HEK293 (cell line): ENCODE measurements at regions not wholly inside any gene's neighbourhood (a gene's known extent, or its start where the extent isn't known, plus 50 kb on each side); places are given as distances from the start of the nearest gene placed in this dataset.

ENCODE experiments used
- EGR2 ChIP-seq: fragments of 450-650 bp; formaldehyde crosslinking; IDR thresholded peaks from 2 replicates; pipeline ENCODE4 v1.5.1; 2016; ENCODE audit warnings: low read depth, missing biosample characterization, missing genetic modification characterization
- GLIS1 ChIP-seq: fragments of 450-650 bp; formaldehyde crosslinking; IDR thresholded peaks from 2 replicates; pipeline ENCODE4 v1.5.1; 2016; ENCODE audit warnings: missing biosample characterization, missing genetic modification characterization
- GLIS2 ChIP-seq: fragments of 450-650 bp; formaldehyde crosslinking; IDR thresholded peaks from 2 replicates; pipeline ENCODE4 v1.5.1; 2016; ENCODE audit warnings: missing biosample characterization, missing genetic modification characterization
- IKZF3 ChIP-seq: fragments of 450-650 bp; IDR thresholded peaks from 2 replicates; pipeline ENCODE4 v1.5.0; 2018; ENCODE audit warnings: missing biosample characterization, mild to moderate bottlenecking, missing genetic modification characterization, moderate library complexity
- OVOL3 ChIP-seq: fragments of 450-650 bp; formaldehyde crosslinking; IDR thresholded peaks from 2 replicates; pipeline ENCODE4 v1.5.1; 2016; ENCODE audit warnings: missing biosample characterization, missing genetic modification characterization
- PRDM1 ChIP-seq: fragments of 450-650 bp; formaldehyde crosslinking; IDR thresholded peaks from 2 replicates; pipeline ENCODE4; 2016; ENCODE audit warnings: missing biosample characterization, missing genetic modification characterization
- PRDM4 ChIP-seq: fragments of 450-650 bp; formaldehyde crosslinking; IDR thresholded peaks from 2 replicates; pipeline ENCODE4 v1.5.1; 2017; ENCODE audit warnings: missing biosample characterization, missing genetic modification characterization
- PRDM6 ChIP-seq: fragments of 450-650 bp; formaldehyde crosslinking; IDR thresholded peaks from 2 replicates; pipeline ENCODE4 v1.5.1; 2017; ENCODE audit warnings: missing biosample characterization, missing genetic modification characterization
- REST ChIP-seq: fragments of 450-650 bp; formaldehyde crosslinking; IDR thresholded peaks from 2 replicates; pipeline ENCODE4 v1.5.1; 2016; ENCODE audit warnings: missing biosample characterization, missing genetic modification characterization
- SALL2 ChIP-seq: fragments of 450-650 bp; formaldehyde crosslinking; IDR thresholded peaks from 2 replicates; pipeline ENCODE4 v1.5.0; 2017; ENCODE audit warnings: missing biosample characterization, mild to moderate bottlenecking, missing genetic modification characterization, borderline replicate concordance
- TCF7L2 ChIP-seq: IDR thresholded peaks from 2 replicates; pipeline ENCODE4 v1.6.1; 2011; ENCODE audit warnings: low read depth, mild to moderate bottlenecking, inconsistent platforms, low read length, moderate library complexity, borderline replicate concordance
- YY1 ChIP-seq: fragments of 450-650 bp; formaldehyde crosslinking; IDR thresholded peaks from 2 replicates; pipeline ENCODE4 v1.5.1; 2018; ENCODE audit warnings: missing biosample characterization, missing genetic modification characterization
- ZBTB10 ChIP-seq: fragments of 450-650 bp; formaldehyde crosslinking; IDR thresholded peaks from 2 replicates; pipeline ENCODE4 v1.5.1; 2016; ENCODE audit warnings: missing biosample characterization, missing genetic modification characterization
- ZBTB6 ChIP-seq: fragments of 450-650 bp; formaldehyde crosslinking; IDR thresholded peaks from 2 replicates; pipeline ENCODE4 v1.5.1; 2017; ENCODE audit warnings: missing biosample characterization, missing genetic modification characterization
- ZFP69B ChIP-seq: fragments of 450-650 bp; formaldehyde crosslinking; IDR thresholded peaks from 2 replicates; pipeline ENCODE4 v1.5.1; 2016; ENCODE audit warnings: missing biosample characterization, missing genetic modification characterization
- ZNF121 ChIP-seq: fragments of 450-650 bp; formaldehyde crosslinking; IDR thresholded peaks from 2 replicates; pipeline ENCODE4 v1.5.1; 2016; ENCODE audit warnings: missing biosample characterization, missing genetic modification characterization
- ZNF146 ChIP-seq: fragments of 450-650 bp; formaldehyde crosslinking; IDR thresholded peaks from 2 replicates; pipeline ENCODE4 v1.5.1; 2016; ENCODE audit warnings: missing biosample characterization, missing genetic modification characterization
- ZNF174 ChIP-seq: fragments of 450-650 bp; formaldehyde crosslinking; IDR thresholded peaks from 2 replicates; pipeline ENCODE4 v1.5.0; 2017; ENCODE audit warnings: missing biosample characterization, mild to moderate bottlenecking, missing genetic modification characterization
- ZNF221 ChIP-seq: fragments of 450-650 bp; formaldehyde crosslinking; IDR thresholded peaks from 2 replicates; pipeline ENCODE4 v1.5.1; 2017; ENCODE audit warnings: missing biosample characterization, missing genetic modification characterization, borderline replicate concordance
- ZNF394 ChIP-seq: fragments of 450-650 bp; formaldehyde crosslinking; IDR thresholded peaks from 2 replicates; pipeline ENCODE4 v1.5.1; 2016; ENCODE audit warnings: missing biosample characterization, missing genetic modification characterization, mild to moderate bottlenecking, moderate library complexity, borderline replicate concordance
- ZNF404 ChIP-seq: fragments of 450-650 bp; formaldehyde crosslinking; IDR thresholded peaks from 2 replicates; pipeline ENCODE4 v1.5.1; 2017; ENCODE audit warnings: missing biosample characterization, missing genetic modification characterization
- ZNF529 ChIP-seq: fragments of 450-650 bp; formaldehyde crosslinking; IDR thresholded peaks from 2 replicates; pipeline ENCODE4 v1.5.1; 2017; ENCODE audit warnings: missing genetic modification characterization, missing biosample characterization; ENCODE audit not compliant: insufficient replicate concordance
- ZNF530 ChIP-seq: fragments of 450-650 bp; formaldehyde crosslinking; IDR thresholded peaks from 2 replicates; pipeline ENCODE4 v1.5.1; 2016; ENCODE audit warnings: low read depth, missing biosample characterization, missing genetic modification characterization
- ZNF548 ChIP-seq: fragments of 450-650 bp; formaldehyde crosslinking; IDR thresholded peaks from 2 replicates; pipeline ENCODE4 v1.5.1; 2016; ENCODE audit warnings: missing biosample characterization, missing genetic modification characterization
- ZNF585B ChIP-seq: fragments of 450-650 bp; formaldehyde crosslinking; IDR thresholded peaks from 2 replicates; pipeline ENCODE4 v1.5.1; 2016; ENCODE audit warnings: missing biosample characterization, missing genetic modification characterization
- ZNF747 ChIP-seq: fragments of 450-650 bp; formaldehyde crosslinking; IDR thresholded peaks from 2 replicates; pipeline ENCODE4 v1.5.1; 2016; ENCODE audit warnings: missing biosample characterization, missing genetic modification characterization
- ZNF768 ChIP-seq: fragments of 450-650 bp; formaldehyde crosslinking; IDR thresholded peaks from 2 replicates; pipeline ENCODE4 v1.5.1; 2018; ENCODE audit warnings: missing biosample characterization, mild to moderate bottlenecking, missing genetic modification characterization
- ZNF792 ChIP-seq: fragments of 450-650 bp; formaldehyde crosslinking; IDR thresholded peaks from 2 replicates; pipeline ENCODE4 v1.5.1; 2016; ENCODE audit warnings: missing biosample characterization, missing genetic modification characterization

- no peak for TF ChIP-seq PRDM6 (tag by site-specific recombination)
- no peak for TF ChIP-seq ZBTB6 (tag by site-specific recombination)
- no peak for TF ChIP-seq ZNF174
- no peak for TF ChIP-seq REST (tag by site-specific recombination)
- no peak for TF ChIP-seq ZNF530 (tag by site-specific recombination)
- TF ChIP-seq TCF7L2: no peak
- TF ChIP-seq GLIS2 (tag by site-specific recombination): no peak; the same call in 1 of the 2 replicates
- no peak for TF ChIP-seq ZNF146 (tag by site-specific recombination)
- no peak; the same call in 1 of the 2 replicates for TF ChIP-seq IKZF3 (tag by site-specific recombination)
- no peak for TF ChIP-seq OVOL3 (tag by site-specific recombination)
- no peak for TF ChIP-seq ZNF404
- no peak for TF ChIP-seq ZNF585B (tag by site-specific recombination)
- no peak for TF ChIP-seq ZNF121 (tag by site-specific recombination)
- TF ChIP-seq EGR2: no peak
- TF ChIP-seq ZFP69B: no peak
- TF ChIP-seq YY1 (tag by site-specific recombination): no peak
- peak; percentile 16; the same call in 1 of the 2 replicates for TF ChIP-seq PRDM1
- no peak for TF ChIP-seq SALL2 (tag by site-specific recombination)
- TF ChIP-seq ZNF792 (tag by site-specific recombination): no peak
- no peak for TF ChIP-seq ZNF768 (tag by site-specific recombination)
- no peak for TF ChIP-seq ZNF529 (tag by site-specific recombination)
- no peak for TF ChIP-seq ZNF548 (tag by site-specific recombination)
- no peak for TF ChIP-seq ZNF221 (tag by site-specific recombination)
- TF ChIP-seq ZBTB10 (tag by site-specific recombination): peak; percentile 82; the same call in 1 of the 2 replicates
- no peak for TF ChIP-seq ZNF747 (tag by site-specific recombination)
- TF ChIP-seq PRDM4: no peak
- TF ChIP-seq GLIS1: no peak
- TF ChIP-seq ZNF394: no peak
These were observed 69.8 kb upstream of the PRSS16 start (continued) for GRCh38 chr6:27177485-27178406.
